GM12864 (cell line): ENCODE measurements at regions not wholly inside any gene's neighbourhood (a gene's known extent, or its start where the extent isn't known, plus 50 kb on each side); places are given as distances from the start of the nearest gene placed in this dataset.
"Not testable (repeated sequence)": the region's sequence is repeated elsewhere in the genome, so short reads cannot be mapped to it uniquely, and the experiment has no call there.

Source experiments
- DNase-seq: peaks from one replicate; pipeline ENCODE4 v3.0.0-alpha.2; 2011; ENCODE audit warnings: low read depth
- H3K4me3 ChIP-seq: 2 replicates; pipeline ENCODE4 v1.5.1; 2011; ENCODE audit warnings: mild to moderate bottlenecking, low read depth, low read length, control low read depth
- TF ChIP-seq, protein P1 (sequence below): IDR thresholded peaks from 2 replicates; pipeline ENCODE4 v1.5.1; 2011; ENCODE audit warnings: low read depth, mild to moderate bottlenecking, moderate library complexity, low read length, control low read depth, inconsistent platforms; ENCODE audit errors: missing control alignments

GRCh38 chr14:41549821-41550607 lies 56.7 kb upstream of the LRFN5 start:
- TF ChIP-seq, protein P1, sequence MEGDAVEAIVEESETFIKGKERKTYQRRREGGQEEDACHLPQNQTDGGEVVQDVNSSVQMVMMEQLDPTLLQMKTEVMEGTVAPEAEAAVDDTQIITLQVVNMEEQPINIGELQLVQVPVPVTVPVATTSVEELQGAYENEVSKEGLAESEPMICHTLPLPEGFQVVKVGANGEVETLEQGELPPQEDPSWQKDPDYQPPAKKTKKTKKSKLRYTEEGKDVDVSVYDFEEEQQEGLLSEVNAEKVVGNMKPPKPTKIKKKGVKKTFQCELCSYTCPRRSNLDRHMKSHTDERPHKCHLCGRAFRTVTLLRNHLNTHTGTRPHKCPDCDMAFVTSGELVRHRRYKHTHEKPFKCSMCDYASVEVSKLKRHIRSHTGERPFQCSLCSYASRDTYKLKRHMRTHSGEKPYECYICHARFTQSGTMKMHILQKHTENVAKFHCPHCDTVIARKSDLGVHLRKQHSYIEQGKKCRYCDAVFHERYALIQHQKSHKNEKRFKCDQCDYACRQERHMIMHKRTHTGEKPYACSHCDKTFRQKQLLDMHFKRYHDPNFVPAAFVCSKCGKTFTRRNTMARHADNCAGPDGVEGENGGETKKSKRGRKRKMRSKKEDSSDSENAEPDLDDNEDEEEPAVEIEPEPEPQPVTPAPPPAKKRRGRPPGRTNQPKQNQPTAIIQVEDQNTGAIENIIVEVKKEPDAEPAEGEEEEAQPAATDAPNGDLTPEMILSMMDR: no peak
- H3K4me3 ChIP-seq: no peak overlapping the region
- no peak for DNase-seq

GRCh38 chr14:41549282-41549681 lies 57.4 kb upstream of the LRFN5 start:
- TF ChIP-seq, protein P1: no peak
- no peak for DNase-seq
- no peak overlapping the region for H3K4me3 ChIP-seq

DNA sequence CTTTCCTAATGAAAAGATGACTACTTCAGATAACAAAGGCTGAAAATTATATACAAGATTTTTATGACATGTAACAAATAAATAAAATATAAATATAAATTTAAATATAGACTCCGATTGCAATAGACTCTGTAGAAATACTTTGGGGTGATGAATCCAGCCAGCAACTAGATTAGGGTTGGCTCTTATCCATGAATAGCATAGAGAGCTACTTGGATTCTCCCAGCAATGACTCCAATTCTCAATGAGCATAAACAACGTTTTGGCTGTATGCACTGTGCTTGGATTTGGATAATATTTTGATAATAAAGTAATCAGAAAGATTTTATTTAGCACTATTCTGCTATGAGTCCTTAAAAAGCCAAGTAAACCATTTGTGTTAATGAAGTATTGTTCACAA lies 58.0 kb upstream of the LRFN5 start:
- no peak overlapping the region for H3K4me3 ChIP-seq
- TF ChIP-seq, protein P1: no peak
- DNase-seq: no peak

DNA sequence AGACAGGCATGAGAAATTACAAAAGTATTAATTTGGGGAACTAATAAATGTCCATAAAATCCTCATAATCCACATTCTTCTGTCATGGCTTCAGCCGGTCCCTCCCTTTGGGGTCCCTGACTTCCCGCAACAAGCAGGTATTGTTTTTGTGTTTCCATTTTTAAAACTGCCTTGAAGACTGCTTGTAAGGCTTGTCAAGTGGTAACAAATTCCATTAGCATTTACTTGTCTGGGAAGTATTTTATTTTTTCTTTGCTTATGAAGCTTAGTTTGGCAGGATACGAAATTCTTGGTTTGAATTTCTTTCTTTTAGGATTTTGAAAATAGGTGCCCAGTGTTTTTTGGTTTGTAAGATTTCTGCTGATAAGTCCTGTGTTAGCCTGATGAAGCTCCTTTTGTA lies 65.3 kb upstream of the LRFN5 start:
- no peak overlapping the region for H3K4me3 ChIP-seq
- TF ChIP-seq, protein P1: no peak
- DNase-seq: no peak

- no peak for DNase-seq
- no peak overlapping the region for H3K4me3 ChIP-seq
- TF ChIP-seq, protein P1: no peak
Observed at GRCh38 chr14:41532255-41532654, 74.4 kb upstream of the LRFN5 start.

- no peak overlapping the region for H3K4me3 ChIP-seq
- DNase-seq: no peak
- TF ChIP-seq, protein P1: no peak
Observed at GRCh38 chr14:41521891-41522290, 84.8 kb upstream of the LRFN5 start.

DNA sequence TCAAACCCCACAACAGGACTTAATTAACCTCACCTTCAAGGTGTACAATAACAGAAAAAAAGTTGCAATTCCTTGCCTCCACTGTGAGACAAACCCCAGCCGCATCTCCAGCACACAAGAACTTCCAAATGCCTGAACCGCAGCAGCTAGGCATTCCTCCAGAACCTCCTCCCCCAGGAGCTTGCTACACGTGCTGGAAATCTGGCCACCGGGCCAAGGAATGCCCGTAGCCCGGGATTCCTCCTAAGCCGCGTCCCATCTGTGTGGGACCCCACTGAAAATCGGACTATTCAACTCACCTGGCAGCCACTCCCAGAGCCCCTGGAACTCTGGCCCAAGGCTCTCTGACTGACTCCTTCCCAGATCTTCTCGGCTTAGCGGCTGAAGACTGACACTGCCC lies 88.6 kb upstream of the LRFN5 start:
- not testable (repeated sequence) for DNase-seq, H3K4me3 ChIP-seq

DNA sequence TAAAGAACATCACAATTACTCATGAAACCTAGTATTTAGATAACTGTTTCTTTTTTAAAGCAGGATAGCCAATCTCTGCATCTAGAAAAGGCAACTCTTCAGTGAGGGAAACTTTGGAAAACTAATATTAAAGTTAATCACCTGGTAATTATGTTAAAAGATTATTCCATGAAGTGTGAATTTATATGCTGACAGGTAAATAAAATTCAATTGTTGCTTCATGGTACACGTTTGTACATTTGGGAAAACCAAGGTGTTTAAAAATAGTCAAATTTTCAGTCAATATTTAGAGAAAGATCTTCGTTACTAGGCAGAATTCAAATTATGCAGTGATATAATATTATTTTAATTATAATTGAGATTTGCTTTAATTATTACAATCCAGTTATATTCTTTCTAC lies 100.1 kb upstream of the LRFN5 start:
- H3K4me3 ChIP-seq: no peak overlapping the region
- TF ChIP-seq, protein P1: no peak
- no peak for DNase-seq
